Smooth muscle cell (in vitro differentiated cells): ENCODE measurements at regions not wholly inside any gene's neighbourhood (a gene's known extent, or its start where the extent isn't known, plus 50 kb on each side); places are given as distances from the start of the nearest gene placed in this dataset.

Experiments
- DNase-seq: peaks from one replicate; lab custom pipeline; 2025; ENCODE audit not compliant: unreplicated experiment; lab: John Stamatoyannopoulos, UW
- H2AFZ ChIP-seq: fragments of 200-600 bp; sonication (generic); 2 replicates; pipeline ENCODE4 v1.6.0; 2016; ENCODE audit warnings: antibody characterized with exemption, low read depth, mild to moderate bottlenecking
- H3F3A ChIP-seq: fragments of 200-600 bp; sonication (generic); 2 replicates; pipeline ENCODE4 v1.6.0; 2017; ENCODE audit warnings: antibody characterized with exemption, low read depth
- H3K27ac ChIP-seq: fragments of 200-600 bp; sonication (generic); 2 replicates; pipeline ENCODE4 v1.5.1; 2016; ENCODE audit warnings: low read depth, mild to moderate bottlenecking
- H3K27me3 ChIP-seq: fragments of 200-600 bp; sonication (generic); 2 replicates; pipeline ENCODE4 v1.6.1; 2016; ENCODE audit warnings: low read depth, mild to moderate bottlenecking
- H3K36me3 ChIP-seq: fragments of 200-600 bp; sonication (generic); 2 replicates; pipeline ENCODE4 v1.5.1; 2016; ENCODE audit warnings: low read depth
- H3K4me1 ChIP-seq: fragments of 200-600 bp; sonication (generic); 2 replicates; pipeline ENCODE4 v1.5.1; 2016; ENCODE audit warnings: low read depth
- H3K4me2 ChIP-seq: fragments of 200-600 bp; sonication (generic); 2 replicates; pipeline ENCODE4 v1.6.0; 2016; ENCODE audit warnings: mild to moderate bottlenecking
- H3K4me3 ChIP-seq: fragments of 200-600 bp; sonication (generic); 2 replicates; pipeline ENCODE4 v1.5.1; 2016; ENCODE audit warnings: mild to moderate bottlenecking
- H3K79me2 ChIP-seq: fragments of 200-600 bp; sonication (generic); 2 replicates; pipeline ENCODE4 v1.6.0; 2016; ENCODE audit warnings: low read depth, mild to moderate bottlenecking
- H3K9ac ChIP-seq: fragments of 200-600 bp; sonication (generic); 2 replicates; pipeline ENCODE4 v1.6.0; 2016; ENCODE audit warnings: low read depth
- H3K9me3 ChIP-seq: fragments of 200-600 bp; sonication (generic); replicated peaks from 2 replicates; pipeline ENCODE4 v1.5.1; 2016; ENCODE audit warnings: low read depth
- H4K20me1 ChIP-seq: fragments of 200-600 bp; sonication (generic); 2 replicates; pipeline ENCODE4 v1.6.0; 2016; ENCODE audit warnings: low read depth
- CTCF ChIP-seq: fragments of 200-600 bp; sonication (generic); IDR thresholded peaks from 2 replicates; pipeline ENCODE4 v1.5.1; 2017; ENCODE audit warnings: borderline replicate concordance, mild to moderate bottlenecking, antibody characterized with exemption; ENCODE audit not compliant: insufficient read depth, poor library complexity, severe bottlenecking
- WGBS: methylation state at CpG from one replicate; pipeline ENCODE4 v1.1.7; 2016; ENCODE audit warnings: low lambda C conversion rate; 5-methylcytosine and 5-hydroxymethylcytosine counted together

GRCh38 chr4:58749206-58749605, 1639.0 kb upstream of the IGFBP7 start:
- H3K79me2 ChIP-seq: no peaks in the 10 kb centered on the region
- no peak overlapping the region for H2AFZ ChIP-seq
- H3F3A ChIP-seq: no peaks in the 10 kb centered on the region
- H3K9me3 ChIP-seq: no peaks in the 10 kb centered on the region
- no peak overlapping the region for H3K27ac ChIP-seq
- H3K36me3 ChIP-seq: no peaks in the 10 kb centered on the region
- no peak overlapping the region for H3K4me3 ChIP-seq
- DNase-seq: no peak
- H3K4me2 ChIP-seq: no peak overlapping the region
- 69% methylated on average over 8 of the region's 8 CpGs for WGBS
- no peaks in the 10 kb centered on the region for H3K27me3 ChIP-seq
- TF ChIP-seq CTCF: no peak
- no peaks in the 10 kb centered on the region for H4K20me1 ChIP-seq
- H3K4me1 ChIP-seq: no peaks in the 10 kb centered on the region
- no peak overlapping the region for H3K9ac ChIP-seq

DNA sequence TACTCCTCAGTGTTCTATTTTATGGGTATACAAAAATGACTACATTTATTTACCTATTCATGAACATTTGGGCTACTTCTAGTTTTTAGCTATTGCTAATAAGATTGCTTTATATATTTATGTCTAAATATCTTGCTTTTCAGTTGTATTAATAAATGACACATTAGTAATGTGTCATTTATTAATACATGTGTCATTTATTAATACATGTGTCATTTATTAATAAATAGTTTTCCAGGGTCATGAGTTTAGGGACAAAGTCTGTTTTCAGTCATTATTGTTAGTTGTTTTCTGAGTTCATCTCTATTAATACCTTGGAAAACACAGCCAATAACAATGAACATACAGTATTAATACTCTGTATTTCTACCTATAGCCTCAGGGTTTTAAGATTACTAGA, 1630.7 kb upstream of the IGFBP7 start:
- Histone ChIP-seq H3K9me3 (no peaks in the 10 kb centered on the region), H3K27ac (no peak overlapping the region), H3K4me2 (no peak overlapping the region), H3F3A (no peaks in the 10 kb centered on the region), H3K9ac (no peak overlapping the region), H3K36me3 (no peaks in the 10 kb centered on the region), H3K79me2 (no peaks in the 10 kb centered on the region), H3K27me3 (no peaks in the 10 kb centered on the region), H3K4me1 (no peaks in the 10 kb centered on the region), H4K20me1 (no peaks in the 10 kb centered on the region), H2AFZ (no peak overlapping the region), H3K4me3 (no peak overlapping the region)
- DNase-seq: no peak
- TF ChIP-seq CTCF: no peak

GRCh38 chr4:58739275-58739674, 1629.1 kb upstream of the IGFBP7 start:
- H3F3A ChIP-seq: no peaks in the 10 kb centered on the region
- no peak for DNase-seq
- H3K9ac ChIP-seq: no peak overlapping the region
- no peaks in the 10 kb centered on the region for H4K20me1 ChIP-seq
- H3K36me3 ChIP-seq: no peaks in the 10 kb centered on the region
- 88% methylated on average over 1 of the region's 1 CpG for WGBS
- no peak for TF ChIP-seq CTCF
- no peak overlapping the region for H3K4me2 ChIP-seq
- no peaks in the 10 kb centered on the region for H3K79me2 ChIP-seq
- H3K4me3 ChIP-seq: no peak overlapping the region
- H2AFZ ChIP-seq: no peak overlapping the region
- H3K27me3 ChIP-seq: no peaks in the 10 kb centered on the region
- no peaks in the 10 kb centered on the region for H3K9me3 ChIP-seq
- H3K27ac ChIP-seq: no peak overlapping the region
- H3K4me1 ChIP-seq: no peaks in the 10 kb centered on the region

DNA sequence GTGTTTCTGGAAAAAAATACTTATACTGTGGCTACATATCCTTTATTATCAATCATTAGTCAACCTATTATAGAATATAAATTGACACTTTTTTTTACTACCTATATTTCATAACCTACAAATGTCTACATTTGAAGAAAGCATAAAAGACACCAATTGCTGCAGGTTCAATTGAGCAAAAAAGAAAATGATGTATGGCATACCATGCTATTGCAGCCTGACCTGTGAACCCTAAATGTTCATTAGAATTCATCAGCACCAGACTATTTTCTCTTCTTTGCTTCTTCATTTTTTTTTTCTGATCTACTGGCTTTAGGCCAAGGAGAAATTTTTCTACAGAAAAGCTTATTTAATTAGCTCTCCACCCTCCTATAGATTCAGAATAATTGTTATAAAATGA, 1628.2 kb upstream of the IGFBP7 start:
- Histone ChIP-seq H3K9me3 (no peaks in the 10 kb centered on the region), H3K4me3 (no peak overlapping the region), H3K9ac (no peak overlapping the region), H3K79me2 (no peaks in the 10 kb centered on the region), H3K36me3 (no peaks in the 10 kb centered on the region), H3K4me1 (no peaks in the 10 kb centered on the region), H3K4me2 (no peak overlapping the region), H2AFZ (no peak overlapping the region), H4K20me1 (no peaks in the 10 kb centered on the region), H3F3A (no peaks in the 10 kb centered on the region), H3K27me3 (no peaks in the 10 kb centered on the region), H3K27ac (no peak overlapping the region)
- DNase-seq: no peak
- no peak for TF ChIP-seq CTCF
